ENCODE measurements at regions not wholly inside any gene's neighbourhood (a gene's known extent, or its start where the extent isn't known, plus 50 kb on each side); places are given as distances from the start of the nearest gene placed in this dataset.

GRCh38 chr14:101465795-101466448 is 95.4 kb upstream of the DIO3 start:
- TF ChIP-seq, protein P1, sequence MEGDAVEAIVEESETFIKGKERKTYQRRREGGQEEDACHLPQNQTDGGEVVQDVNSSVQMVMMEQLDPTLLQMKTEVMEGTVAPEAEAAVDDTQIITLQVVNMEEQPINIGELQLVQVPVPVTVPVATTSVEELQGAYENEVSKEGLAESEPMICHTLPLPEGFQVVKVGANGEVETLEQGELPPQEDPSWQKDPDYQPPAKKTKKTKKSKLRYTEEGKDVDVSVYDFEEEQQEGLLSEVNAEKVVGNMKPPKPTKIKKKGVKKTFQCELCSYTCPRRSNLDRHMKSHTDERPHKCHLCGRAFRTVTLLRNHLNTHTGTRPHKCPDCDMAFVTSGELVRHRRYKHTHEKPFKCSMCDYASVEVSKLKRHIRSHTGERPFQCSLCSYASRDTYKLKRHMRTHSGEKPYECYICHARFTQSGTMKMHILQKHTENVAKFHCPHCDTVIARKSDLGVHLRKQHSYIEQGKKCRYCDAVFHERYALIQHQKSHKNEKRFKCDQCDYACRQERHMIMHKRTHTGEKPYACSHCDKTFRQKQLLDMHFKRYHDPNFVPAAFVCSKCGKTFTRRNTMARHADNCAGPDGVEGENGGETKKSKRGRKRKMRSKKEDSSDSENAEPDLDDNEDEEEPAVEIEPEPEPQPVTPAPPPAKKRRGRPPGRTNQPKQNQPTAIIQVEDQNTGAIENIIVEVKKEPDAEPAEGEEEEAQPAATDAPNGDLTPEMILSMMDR (IDR thresholded peaks at IDR 0.05; ENCODE audit: low read depth, low read length): no peak
- H3K4me3 ChIP-seq (ENCODE audit: low read depth, low read length): no peak overlapping the region

DNA sequence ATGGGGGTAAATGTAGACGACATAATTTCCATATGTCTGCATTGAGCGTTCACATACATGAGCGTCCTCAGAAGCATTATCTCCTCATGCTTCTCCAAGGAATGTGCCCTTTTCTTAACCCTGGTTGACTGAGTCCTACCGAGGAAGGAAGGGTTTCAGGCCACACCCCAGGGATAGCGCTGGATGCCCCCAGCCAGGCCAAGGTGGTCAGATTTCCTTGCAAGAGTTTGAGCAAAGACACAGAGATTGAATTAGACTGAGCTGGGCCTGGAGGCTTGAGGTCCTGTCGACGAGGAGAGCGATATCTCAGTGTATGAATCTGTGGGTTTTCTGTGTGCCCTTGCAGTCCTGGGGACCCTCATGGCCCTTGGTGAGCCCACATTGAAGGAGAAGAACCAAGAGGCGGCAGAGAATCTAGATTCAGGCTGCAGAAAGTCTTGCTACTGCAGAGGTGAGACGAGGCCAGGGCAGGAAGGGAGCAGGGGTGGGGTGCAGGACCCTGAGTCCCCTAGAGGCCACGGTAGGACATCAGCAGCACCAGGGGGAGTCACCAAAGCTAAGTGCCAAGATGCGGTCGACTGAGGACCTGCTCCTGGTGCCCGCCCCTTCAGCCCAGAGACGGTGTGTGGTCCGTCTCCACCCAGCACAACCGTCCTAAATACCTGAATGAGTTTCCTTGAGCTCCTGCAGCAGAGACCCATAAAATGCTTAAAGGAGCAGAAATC is 94.7 kb upstream of the DIO3 start:
- TF ChIP-seq, protein P1 (IDR thresholded peaks at IDR 0.05; ENCODE audit: low read depth, low read length): no peak
- no peak overlapping the region for H3K4me3 ChIP-seq (ENCODE audit: low read depth, low read length)

GRCh38 chr14:101467181-101467926 is 93.9 kb upstream of the DIO3 start:
- TF ChIP-seq, protein P1 (IDR thresholded peaks at IDR 0.05; ENCODE audit: low read depth, low read length): no peak

GRCh38 chr14:101469382-101470247 is 91.7 kb upstream of the DIO3 start:
- TF ChIP-seq, protein P1 (IDR thresholded peaks at IDR 0.05; ENCODE audit: low read depth, low read length): no peak
- H3K4me3 ChIP-seq (ENCODE audit: low read depth, low read length): no peak overlapping the region

More at GRCh38 chr14:101467181-101467926, 93.9 kb upstream of the DIO3 start:
- no peak overlapping the region for H3K4me3 ChIP-seq (ENCODE audit: low read depth, low read length)

- TF ChIP-seq, protein P1 (IDR thresholded peaks at IDR 0.05; ENCODE audit: low read depth, low read length): no peak
Observed at GRCh38 chr14:101470266-101470665, 91.0 kb upstream of the DIO3 start.

GRCh38 chr14:101471723-101472517 is 89.4 kb upstream of the DIO3 start:
- TF ChIP-seq, protein P1 (IDR thresholded peaks at IDR 0.05; ENCODE audit: low read depth, low read length): no peak
- no peak overlapping the region for H3K4me3 ChIP-seq (ENCODE audit: low read depth, low read length)

More at GRCh38 chr14:101470266-101470665, 91.0 kb upstream of the DIO3 start:
- H3K4me3 ChIP-seq (ENCODE audit: low read depth, low read length): no peak overlapping the region
